Activated CD4-positive, CD25-positive, alpha-beta regulatory T cell treated with anti-CD3 and anti-CD28 coated beads, Interleukin-2, amount 50 U/mL, for 72 hours (primary cell): ENCODE measurements at regions not wholly inside any gene's neighbourhood (a gene's known extent, or its start where the extent isn't known, plus 50 kb on each side); places are given as distances from the start of the nearest gene placed in this dataset.

ENCODE experiments used
- DNase-seq: peaks from one replicate; pipeline ENCODE4 v3.0.0; 2021

- DNase-seq, result no peak
Measured at GRCh38 chr6:133583907-133584427, 304.9 kb upstream of the TCF21 start.

GRCh38 chr6:133584823-133585222 is 304.1 kb upstream of the TCF21 start:
- DNase-seq, result no peak

- no peak for DNase-seq
Measured at GRCh38 chr6:133585978-133586377, 302.9 kb upstream of the TCF21 start.

GRCh38 chr6:133587546-133588160 is 301.3 kb upstream of the TCF21 start:
- no peak for DNase-seq

GRCh38 chr6:133590196-133590595 is 298.7 kb upstream of the TCF21 start:
- DNase-seq, result no peak

GRCh38 chr6:133590814-133591213 is 298.1 kb upstream of the TCF21 start:
- no peak for DNase-seq

- no peak for DNase-seq
Measured at GRCh38 chr6:133591275-133591674, 297.6 kb upstream of the TCF21 start.

GRCh38 chr6:133594652-133595110 is 294.2 kb upstream of the TCF21 start:
- DNase-seq, result no peak

- DNase-seq, result no peak
Measured at GRCh38 chr6:133595111-133595761, 293.7 kb upstream of the TCF21 start.

- DNase-seq, result no peak
Measured at GRCh38 chr6:133606852-133607251, 282.1 kb upstream of the TCF21 start.

GRCh38 chr6:133608620-133609019 is 280.3 kb upstream of the TCF21 start:
- DNase-seq, result no peak

- no peak for DNase-seq
Measured at GRCh38 chr6:133609415-133610226, 279.3 kb upstream of the TCF21 start.

- DNase-seq, result no peak
Measured at GRCh38 chr6:133610227-133610840, 278.6 kb upstream of the TCF21 start.

GRCh38 chr6:133610971-133611370 is 277.9 kb upstream of the TCF21 start:
- DNase-seq, result no peak

- DNase-seq, result no peak
Measured at GRCh38 chr6:133612459-133612858, 276.5 kb upstream of the TCF21 start.

- DNase-seq, result no peak
Measured at GRCh38 chr6:133613211-133613610, 275.7 kb upstream of the TCF21 start.

GRCh38 chr6:133621751-133622150 is 267.2 kb upstream of the TCF21 start:
- DNase-seq, result no peak

- no peak for DNase-seq
Measured at GRCh38 chr6:133623065-133623464, 265.8 kb upstream of the TCF21 start.

GRCh38 chr6:133623621-133624020 is 265.3 kb upstream of the TCF21 start:
- DNase-seq, result no peak

GRCh38 chr6:133626096-133626666 is 262.7 kb upstream of the TCF21 start:
- DNase-seq, result no peak

GRCh38 chr6:133629970-133630369 is 258.9 kb upstream of the TCF21 start:
- no peak for DNase-seq

- DNase-seq, result no peak
Measured at GRCh38 chr6:133630651-133631050, 258.3 kb upstream of the TCF21 start.

- no peak for DNase-seq
Measured at GRCh38 chr6:133631421-133631820, 257.5 kb upstream of the TCF21 start.
